ENCODE measurements at regions not wholly inside any gene's neighbourhood (a gene's known extent, or its start where the extent isn't known, plus 50 kb on each side); places are given as distances from the start of the nearest gene placed in this dataset.
"Not testable (repeated sequence)": the region's sequence is repeated elsewhere in the genome, so short reads cannot be mapped to it uniquely, and the experiment has no call there.

DNA sequence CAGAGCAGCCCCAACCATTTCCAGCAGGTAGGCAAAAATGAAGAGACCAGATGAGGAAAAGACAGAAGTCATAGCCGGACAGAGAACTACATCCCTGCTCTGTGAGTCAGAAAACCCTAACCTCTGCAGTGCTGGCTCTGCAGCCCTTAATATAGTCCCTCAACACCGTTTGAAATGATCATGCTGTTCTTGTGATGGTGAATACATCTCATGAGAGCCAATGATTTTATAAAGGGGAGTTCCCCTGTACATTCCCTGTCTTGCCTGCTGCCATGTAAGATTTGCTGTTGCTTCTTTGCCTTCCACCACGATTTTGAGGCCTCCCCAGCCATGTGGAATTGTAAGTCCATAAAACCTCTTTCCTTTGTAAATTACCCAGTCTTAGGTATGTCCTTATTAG, 216.8 kb upstream of the RFX3 start:
- no peak for DNase-seq (ENCODE audit: low read depth)
- TF ChIP-seq, protein P1, sequence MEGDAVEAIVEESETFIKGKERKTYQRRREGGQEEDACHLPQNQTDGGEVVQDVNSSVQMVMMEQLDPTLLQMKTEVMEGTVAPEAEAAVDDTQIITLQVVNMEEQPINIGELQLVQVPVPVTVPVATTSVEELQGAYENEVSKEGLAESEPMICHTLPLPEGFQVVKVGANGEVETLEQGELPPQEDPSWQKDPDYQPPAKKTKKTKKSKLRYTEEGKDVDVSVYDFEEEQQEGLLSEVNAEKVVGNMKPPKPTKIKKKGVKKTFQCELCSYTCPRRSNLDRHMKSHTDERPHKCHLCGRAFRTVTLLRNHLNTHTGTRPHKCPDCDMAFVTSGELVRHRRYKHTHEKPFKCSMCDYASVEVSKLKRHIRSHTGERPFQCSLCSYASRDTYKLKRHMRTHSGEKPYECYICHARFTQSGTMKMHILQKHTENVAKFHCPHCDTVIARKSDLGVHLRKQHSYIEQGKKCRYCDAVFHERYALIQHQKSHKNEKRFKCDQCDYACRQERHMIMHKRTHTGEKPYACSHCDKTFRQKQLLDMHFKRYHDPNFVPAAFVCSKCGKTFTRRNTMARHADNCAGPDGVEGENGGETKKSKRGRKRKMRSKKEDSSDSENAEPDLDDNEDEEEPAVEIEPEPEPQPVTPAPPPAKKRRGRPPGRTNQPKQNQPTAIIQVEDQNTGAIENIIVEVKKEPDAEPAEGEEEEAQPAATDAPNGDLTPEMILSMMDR (conservative IDR thresholded peaks at IDR 0.05; ENCODE audit: low read length), result no peak
- no peak overlapping the region for H3K4me3 ChIP-seq (ENCODE audit: low read length)

DNA sequence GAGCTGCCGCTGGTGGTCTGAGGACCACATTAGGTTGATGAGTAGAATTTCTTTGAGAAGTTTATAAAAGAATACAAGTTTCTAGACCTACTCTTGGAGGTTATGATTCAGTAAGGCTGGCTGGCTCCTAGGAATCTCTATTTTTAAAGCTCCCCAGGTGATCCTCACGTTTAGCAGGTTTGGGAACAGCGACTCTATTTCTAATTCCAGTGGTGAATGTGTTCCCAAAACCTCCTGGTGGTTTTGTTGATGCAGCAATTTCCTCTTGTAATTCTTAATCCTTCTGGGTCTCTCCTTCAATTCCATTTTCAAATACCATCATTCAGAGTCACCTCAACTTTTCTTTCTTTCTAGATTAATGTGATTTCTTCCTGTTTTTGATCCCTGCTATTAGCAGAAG, 215.9 kb upstream of the RFX3 start:
- H3K4me3 ChIP-seq (ENCODE audit: low read length), result no peak overlapping the region
- TF ChIP-seq, protein P1 (conservative IDR thresholded peaks at IDR 0.05; ENCODE audit: low read length), result no peak
- DNase-seq (ENCODE audit: low read depth), result no peak

DNA sequence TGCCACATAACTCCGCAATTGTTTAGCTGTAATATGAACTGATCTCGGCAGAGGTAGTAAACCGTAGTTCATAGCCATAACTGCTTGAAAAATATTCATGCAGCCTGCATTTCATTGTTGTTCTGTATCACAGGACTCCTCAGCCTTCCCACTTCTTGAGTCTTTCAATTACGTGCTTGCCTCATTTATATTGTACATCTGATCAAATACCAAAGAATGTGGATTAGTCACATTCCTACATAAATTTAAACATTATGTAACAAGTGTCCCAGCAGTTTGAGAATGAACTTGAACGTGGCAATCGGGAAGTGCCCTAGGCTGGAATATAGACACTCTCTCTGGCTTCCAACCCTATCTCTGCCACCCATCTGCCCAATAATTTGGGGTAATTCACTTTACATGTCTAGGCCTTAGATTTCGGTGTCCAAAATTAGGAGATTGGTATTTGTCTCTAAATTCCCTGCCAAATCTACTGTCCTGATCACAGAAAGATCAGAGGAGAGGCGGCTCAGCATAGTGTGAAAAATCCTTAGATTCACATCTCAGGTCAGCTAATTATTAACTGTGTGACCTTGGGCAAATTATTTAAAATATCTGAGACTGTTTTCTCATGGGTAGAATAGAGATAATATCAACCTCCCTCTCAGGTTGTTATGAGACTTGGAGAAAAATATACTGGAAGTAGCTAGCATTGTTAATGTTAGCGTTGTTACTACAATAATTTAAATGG, 215.1 kb upstream of the RFX3 start:
- TF ChIP-seq, protein P1 (conservative IDR thresholded peaks at IDR 0.05; ENCODE audit: low read length), result no peak
- no peak overlapping the region for H3K4me3 ChIP-seq (ENCODE audit: low read length)
- DNase-seq (ENCODE audit: low read depth), result peak; percentile 39

DNA sequence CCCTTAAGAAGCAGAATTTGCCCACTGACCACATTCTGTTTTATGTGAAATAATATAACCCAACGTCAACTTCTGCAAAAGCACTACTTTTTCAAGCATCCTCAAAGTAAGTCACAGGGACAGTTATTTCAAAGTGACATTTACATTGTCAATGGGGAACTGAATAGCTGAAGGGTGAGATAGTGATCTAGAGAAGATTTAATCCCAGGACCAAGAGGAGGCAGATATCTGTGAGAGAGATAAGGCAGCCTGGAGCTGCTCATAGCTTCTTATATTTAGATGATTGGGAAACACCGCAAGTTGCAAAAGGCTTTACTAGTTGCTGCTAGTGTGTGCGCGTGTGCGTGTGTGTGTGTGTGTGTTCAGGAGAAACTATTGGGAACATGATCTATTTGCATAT, 210.4 kb upstream of the RFX3 start:
- TF ChIP-seq, protein P1 (conservative IDR thresholded peaks at IDR 0.05; ENCODE audit: low read length), result no peak

DNA sequence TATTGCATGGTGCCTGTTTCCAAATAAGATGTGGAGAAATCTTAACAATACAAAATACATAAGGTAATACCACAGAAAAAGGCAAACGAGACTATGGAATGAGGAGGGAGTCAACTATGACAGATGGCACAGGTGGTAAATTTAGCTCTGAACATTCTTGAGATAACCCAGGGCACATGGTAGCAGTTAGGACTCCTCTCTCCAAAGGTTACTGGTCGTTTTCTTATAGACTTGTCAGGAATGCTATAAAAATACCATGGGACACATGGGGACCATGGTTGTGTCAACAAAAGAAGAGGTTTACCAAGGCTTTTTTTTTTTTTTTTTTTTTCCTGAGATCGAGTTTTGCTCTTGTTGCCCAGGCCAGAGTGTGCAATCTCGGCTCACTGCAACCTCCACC, 209.4 kb upstream of the RFX3 start:
- no peak overlapping the region for H3K4me3 ChIP-seq (ENCODE audit: low read length)
- TF ChIP-seq, protein P1 (conservative IDR thresholded peaks at IDR 0.05; ENCODE audit: low read length), result no peak
- DNase-seq (ENCODE audit: low read depth), result no peak

More for the DNA sequence above, 210.4 kb upstream of the RFX3 start:
- DNase-seq (ENCODE audit: low read depth), result peak; percentile 38
- no peak overlapping the region for H3K4me3 ChIP-seq (ENCODE audit: low read length)

DNA sequence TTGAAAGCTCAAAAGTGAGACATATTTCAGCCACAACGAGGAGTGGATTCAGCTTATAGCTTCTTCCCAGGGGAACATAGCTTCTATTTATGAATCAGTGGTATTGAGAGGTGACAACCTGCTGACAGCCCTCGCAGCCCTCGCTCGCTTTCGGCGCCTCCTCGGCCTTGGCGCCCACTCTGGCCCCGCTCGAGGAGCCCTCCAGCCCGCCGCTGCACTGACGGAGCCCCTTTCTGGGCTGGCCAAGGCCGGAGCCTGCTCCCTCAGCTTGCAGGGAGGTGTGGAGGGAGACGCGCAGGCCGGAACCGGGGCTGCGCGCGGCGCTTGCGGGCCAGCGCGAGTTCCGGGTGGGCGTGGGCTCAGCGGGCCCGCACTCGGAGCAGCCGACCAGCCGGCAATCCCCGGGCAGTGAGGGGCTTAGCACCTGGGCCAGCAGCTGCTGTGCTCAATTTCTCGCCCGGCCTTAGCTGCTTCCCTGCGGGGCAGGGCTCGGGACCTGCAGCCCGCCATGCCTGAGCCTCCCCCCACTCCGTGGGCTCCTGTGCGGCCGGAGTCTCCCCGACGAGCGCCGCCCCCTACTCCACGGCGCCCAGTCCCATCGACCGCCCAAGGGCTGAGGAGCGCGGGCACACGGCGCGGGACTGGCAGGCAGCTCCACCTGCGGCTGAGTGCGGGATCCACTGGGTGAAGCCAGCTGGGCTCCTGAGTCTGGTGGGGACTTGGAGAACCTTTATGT, 207.9 kb upstream of the RFX3 start:
- not testable (repeated sequence) for DNase-seq (ENCODE audit: low read depth); H3K4me3 ChIP-seq (ENCODE audit: low read length)

DNA sequence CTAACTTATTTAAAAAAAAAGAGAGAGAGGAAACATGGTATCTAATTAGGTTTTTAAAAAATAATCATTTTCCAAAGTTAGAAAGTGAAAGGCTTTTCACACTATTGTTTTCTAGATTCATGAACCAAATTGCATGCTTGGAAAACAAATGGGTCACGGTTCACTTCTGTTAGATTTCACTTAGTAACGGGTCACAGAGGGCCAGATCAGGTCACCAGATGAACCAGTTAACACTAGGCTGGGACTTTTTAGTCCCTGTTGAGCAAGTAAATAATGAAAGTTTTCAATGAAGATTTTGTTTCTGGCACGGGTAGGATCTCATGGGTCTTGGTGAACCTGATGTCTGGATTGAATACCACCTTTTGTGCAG, 207.2 kb upstream of the RFX3 start:
- no peak overlapping the region for H3K4me3 ChIP-seq (ENCODE audit: low read length)
- DNase-seq (ENCODE audit: low read depth), result no peak
- TF ChIP-seq, protein P1 (conservative IDR thresholded peaks at IDR 0.05; ENCODE audit: low read length), result no peak

All from AG10803 (cell line).